Right lobe of liver (tissue), 6 donors: ENCODE measurements at regions not wholly inside any gene's neighbourhood (a gene's known extent, or its start where the extent isn't known, plus 50 kb on each side); places are given as distances from the start of the nearest gene placed in this dataset.
"Not testable (repeated sequence)": the region's sequence is repeated elsewhere in the genome, so short reads cannot be mapped to it uniquely, and the experiment has no call there.

Experiments used
- ATAC-seq, 4 donors: fragments of 200-7000 bp; cut with Tn5 transposase; one replicate each; pipeline ENCODE4 v1.9.1; 2020; ENCODE audit warnings: mild to moderate bottlenecking in 4 of 4, moderate library complexity in 4 of 4
- DNase-seq, 3 donors: peaks; one replicate each; pipeline ENCODE4 v3.0.0-alpha.2; 2020
- H3K27ac ChIP-seq, 3 donors: fragments of 200-600 bp; one replicate each; pipeline ENCODE4 v1.8.0; 2022
- H3K27me3 ChIP-seq, 2 donors: fragments of 200-600 bp; one replicate each; pipeline ENCODE4 v1.8.0; 2022
- H3K36me3 ChIP-seq, 4 donors: fragments of 200-600 bp; sonication (generic) in 1 of 4; one replicate each; pipeline versions ENCODE4 v1.5.1 to v1.8.0; 2017 to 2022; ENCODE audit warnings: control low read depth in 1 of 4
- H3K4me1 ChIP-seq, 4 donors: fragments of 200-600 bp; sonication (generic) in 1 of 4; one replicate each; pipeline versions ENCODE4 v1.5.1 to v1.8.0; 2017 to 2022; ENCODE audit warnings: control low read depth in 1 of 4
- H3K4me3 ChIP-seq, 3 donors: fragments of 200-600 bp; one replicate each; pipeline ENCODE4 v1.8.0; 2022
- H3K9me3 ChIP-seq, 4 donors: fragments of 200-600 bp; sonication (generic) in 1 of 4; one replicate each; pipeline versions ENCODE4 v1.5.1 to v1.8.0; 2017 to 2022; ENCODE audit warnings: control low read depth in 1 of 4
- POLR2A ChIP-seq: fragments of 450-650 bp; IDR thresholded peaks from one replicate; pipeline ENCODE4 v1.6.1; 2017; ENCODE audit warnings: antibody characterized with exemption, mild to moderate bottlenecking
- WGBS: methylation state at CpG from one replicate; pipeline ENCODE4 v1.1.6; 2018; ENCODE audit warnings: low coverage, low lambda C conversion rate; ENCODE audit not compliant: insufficient coverage; ENCODE audit errors: missing lambda C conversion rate; 5-methylcytosine and 5-hydroxymethylcytosine counted together
- intact Hi-C, 2 donors: fragments of 100-400 bp; cut with DNase I; formaldehyde crosslinking; loops; one replicate each; pipeline versions ENCODE4 v1.11.2 to v1.14.1; 2022
- TF ChIP-seq, protein P1 (sequence below), 4 donors: fragments of 200-600 bp in 3 of 4; fragments of 450-650 bp in 1 of 4; IDR thresholded peaks; one replicate each; pipeline versions ENCODE4 v1.5.1 to v1.8.0; 2016 to 2022; ENCODE audit warnings: antibody characterized with exemption in 4 of 4, mild to moderate bottlenecking in 2 of 4
- donor health status: DM: no; HTN: yes; CAD: no.
- donor health status: DM: no; HTN: no; CAD: no.
- donor health status: DM: no; HTN: no; CAD: no.
- donor health status: DM: no; HTN: yes; CAD: no.
- donor health status: DM: no; HTN: yes; CAD: no.

DNA sequence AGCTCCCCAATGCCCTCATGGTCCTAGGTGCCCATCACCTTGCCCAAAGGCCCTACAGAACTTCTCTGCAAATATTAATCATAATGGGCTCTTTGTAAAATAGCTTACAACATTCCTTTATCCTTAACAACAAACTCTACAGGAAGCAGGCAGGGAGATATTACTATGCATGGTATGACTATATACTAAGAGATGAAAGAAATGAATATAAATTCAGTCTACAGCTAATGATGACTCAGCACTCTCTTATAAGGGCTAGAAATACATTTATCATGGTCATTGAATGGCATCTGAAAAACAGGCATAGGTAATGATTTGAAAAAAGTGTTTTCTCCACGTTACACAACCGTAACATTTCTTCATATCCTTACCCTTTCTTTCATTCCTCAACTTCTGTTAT, 254.8 kb upstream of the DSEL start:
- Histone ChIP-seq H3K36me3 (no peaks in the 10 kb centered on the region), H3K9me3 (no peaks in the 10 kb centered on the region), H3K4me1 (no peaks in the 10 kb centered on the region), H3K4me3 (no peak overlapping the region), H3K27me3 (no peaks in the 10 kb centered on the region), H3K27ac (no peak overlapping the region)
- DNase-seq (no peak), ATAC-seq (no peak)
- intact Hi-C loops, result no loop called here
- WGBS, result 64% methylated on average over 2 of the region's 2 CpGs
- no peak for TF ChIP-seq POLR2A
- TF ChIP-seq, protein P1, sequence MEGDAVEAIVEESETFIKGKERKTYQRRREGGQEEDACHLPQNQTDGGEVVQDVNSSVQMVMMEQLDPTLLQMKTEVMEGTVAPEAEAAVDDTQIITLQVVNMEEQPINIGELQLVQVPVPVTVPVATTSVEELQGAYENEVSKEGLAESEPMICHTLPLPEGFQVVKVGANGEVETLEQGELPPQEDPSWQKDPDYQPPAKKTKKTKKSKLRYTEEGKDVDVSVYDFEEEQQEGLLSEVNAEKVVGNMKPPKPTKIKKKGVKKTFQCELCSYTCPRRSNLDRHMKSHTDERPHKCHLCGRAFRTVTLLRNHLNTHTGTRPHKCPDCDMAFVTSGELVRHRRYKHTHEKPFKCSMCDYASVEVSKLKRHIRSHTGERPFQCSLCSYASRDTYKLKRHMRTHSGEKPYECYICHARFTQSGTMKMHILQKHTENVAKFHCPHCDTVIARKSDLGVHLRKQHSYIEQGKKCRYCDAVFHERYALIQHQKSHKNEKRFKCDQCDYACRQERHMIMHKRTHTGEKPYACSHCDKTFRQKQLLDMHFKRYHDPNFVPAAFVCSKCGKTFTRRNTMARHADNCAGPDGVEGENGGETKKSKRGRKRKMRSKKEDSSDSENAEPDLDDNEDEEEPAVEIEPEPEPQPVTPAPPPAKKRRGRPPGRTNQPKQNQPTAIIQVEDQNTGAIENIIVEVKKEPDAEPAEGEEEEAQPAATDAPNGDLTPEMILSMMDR (IDR thresholded peaks at IDR 0.05), result no peak

DNA sequence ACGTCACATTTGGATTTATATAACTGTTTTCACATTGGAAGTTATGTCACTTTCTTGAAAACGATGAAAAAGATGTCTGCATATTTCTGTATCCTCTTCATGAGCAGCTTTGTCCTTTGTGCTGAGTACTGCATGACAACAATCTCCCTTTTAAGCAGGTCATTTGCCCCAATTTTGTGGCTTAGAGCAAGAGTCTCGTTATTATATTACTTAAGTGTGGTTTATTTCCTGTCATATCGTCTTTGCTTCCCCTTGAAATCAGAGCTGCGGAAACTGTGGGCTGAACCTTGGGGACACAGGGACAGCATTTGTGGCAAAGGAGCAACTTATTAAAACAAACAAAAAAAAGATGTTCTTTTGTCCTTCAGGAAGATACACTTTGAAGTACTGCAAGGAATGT, 254.0 kb upstream of the DSEL start:
- no peak for ATAC-seq
- H3K36me3 ChIP-seq, result no peaks in the 10 kb centered on the region
- H3K4me1 ChIP-seq, result no peaks in the 10 kb centered on the region
- intact Hi-C loops, result no loop called here
- no peak overlapping the region for H3K27ac ChIP-seq
- no peaks in the 10 kb centered on the region for H3K27me3 ChIP-seq
- no peak overlapping the region for H3K4me3 ChIP-seq
- DNase-seq, result no peak
- 42% methylated on average over 5 of the region's 5 CpGs for WGBS
- TF ChIP-seq POLR2A, result no peak
- TF ChIP-seq, protein P1 (IDR thresholded peaks at IDR 0.05), result no peak
- no peaks in the 10 kb centered on the region for H3K9me3 ChIP-seq

DNA sequence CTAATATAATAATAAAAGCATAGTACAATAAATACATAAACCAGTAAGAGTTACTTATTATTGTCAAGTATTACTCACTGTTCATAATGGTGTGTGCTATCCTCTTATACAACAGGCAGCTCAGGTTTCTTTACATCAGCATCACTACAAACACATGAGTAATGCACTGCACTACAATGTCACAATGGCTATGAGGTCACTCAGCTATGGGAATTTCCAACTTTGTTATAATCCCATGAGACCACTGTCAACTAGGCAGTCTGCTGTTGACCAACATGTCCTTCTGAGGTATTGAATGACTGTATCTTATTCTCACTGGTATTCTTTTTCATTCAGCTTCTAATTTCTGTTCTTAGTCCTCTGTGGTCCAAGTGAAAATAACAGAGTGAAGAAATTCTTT, 250.4 kb upstream of the DSEL start:
- H3K4me3 ChIP-seq, result no peak overlapping the region
- no peak for DNase-seq
- H3K9me3 ChIP-seq, result no peaks in the 10 kb centered on the region
- H3K4me1 ChIP-seq, result no peaks in the 10 kb centered on the region
- intact Hi-C loops, result no loop called here
- TF ChIP-seq, protein P1 (IDR thresholded peaks at IDR 0.05), result no peak
- TF ChIP-seq POLR2A, result no peak
- H3K27me3 ChIP-seq, result no peaks in the 10 kb centered on the region
- no peak for ATAC-seq
- no peaks in the 10 kb centered on the region for H3K36me3 ChIP-seq
- H3K27ac ChIP-seq, result no peak overlapping the region

DNA sequence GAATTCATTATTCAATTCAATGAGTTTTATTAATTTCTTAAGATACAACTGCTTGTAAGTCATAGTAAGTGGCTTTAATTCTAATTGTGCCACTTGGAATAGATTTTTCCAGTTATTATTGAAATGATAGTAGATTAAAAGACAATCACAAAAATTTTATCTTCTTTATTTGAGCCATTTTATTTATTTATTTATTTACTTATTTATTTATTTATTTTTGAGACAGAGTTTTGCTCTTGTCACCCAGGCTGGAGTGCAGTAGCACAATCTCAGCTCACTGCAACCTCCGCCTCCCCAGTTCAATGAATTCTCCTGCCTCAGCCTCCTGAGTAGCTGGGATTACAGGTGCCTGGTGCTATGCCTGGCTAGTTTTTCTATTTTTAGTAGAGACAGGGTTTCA, 235.7 kb upstream of the DSEL start:
- H3K9me3 ChIP-seq, H3K4me3 ChIP-seq, DNase-seq, H3K36me3 ChIP-seq, H3K27me3 ChIP-seq, H3K4me1 ChIP-seq, intact Hi-C loops, H3K27ac ChIP-seq, ATAC-seq: not testable (repeated sequence)
- WGBS, result 69% methylated on average over 1 of the region's 1 CpG

DNA sequence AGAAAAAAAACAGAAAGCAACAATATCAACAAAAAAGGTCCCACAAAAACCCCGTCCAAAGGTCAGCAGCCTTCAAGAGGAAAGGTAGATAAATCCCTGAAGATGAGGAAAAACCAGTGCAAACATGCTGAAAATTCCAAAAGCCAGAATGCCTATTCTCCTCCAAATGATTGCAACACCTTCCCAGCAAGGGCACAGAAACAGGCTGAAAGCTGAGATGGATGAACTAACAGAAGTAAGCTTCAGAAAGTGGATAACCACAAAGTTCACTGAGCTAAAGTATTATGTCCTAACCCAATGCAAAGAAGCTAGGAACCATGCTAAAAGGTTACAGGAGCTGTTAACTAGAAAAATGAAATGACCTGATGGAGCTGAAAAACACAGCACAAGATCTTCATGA, 226.4 kb upstream of the DSEL start:
- intact Hi-C loops, result no loop called here
- Histone ChIP-seq H3K4me3 (no peak overlapping the region), H3K9me3 (no peaks in the 10 kb centered on the region), H3K36me3 (no peaks in the 10 kb centered on the region), H3K4me1 (no peaks in the 10 kb centered on the region), H3K27ac (no peak overlapping the region), H3K27me3 (no peaks in the 10 kb centered on the region)
- no peak for TF ChIP-seq POLR2A
- TF ChIP-seq, protein P1 (IDR thresholded peaks at IDR 0.05), result no peak
- DNase-seq (no peak), ATAC-seq (no peak)
- WGBS, result 15% methylated on average over 1 of the region's 1 CpG
